ENCODE measurements at regions not wholly inside any gene's neighbourhood (a gene's known extent, or its start where the extent isn't known, plus 50 kb on each side); places are given as distances from the start of the nearest gene placed in this dataset.
"Not testable (repeated sequence)": the region's sequence is repeated elsewhere in the genome, so short reads cannot be mapped to it uniquely, and the experiment has no call there.

DNA sequence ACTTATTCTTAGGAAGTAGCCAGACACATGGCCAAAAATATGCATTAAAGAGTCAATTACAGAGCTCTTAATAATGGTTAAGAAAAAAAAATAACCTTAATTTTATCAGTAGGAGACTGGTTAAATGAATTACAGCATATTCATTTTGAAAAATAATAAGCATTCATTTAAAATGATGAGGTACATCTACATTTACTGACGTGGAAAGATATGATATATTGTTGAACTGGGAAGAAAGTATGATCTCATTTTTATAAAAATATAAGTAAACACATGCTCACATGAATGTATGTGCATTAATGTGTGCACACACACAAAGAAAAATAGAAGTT lies 250.3 kb downstream of the ENC1 start:
- no peak for DNase-seq (ENCODE audit: low spot score)
- H3K9me3 Mint-ChIP-seq (ENCODE audit: unreplicated experiment) = no peaks in the 10 kb centered on the region
- no peak for TF ChIP-seq CTCF (IDR thresholded peaks at IDR 0.05; ENCODE audit: unreplicated experiment)
- no peaks in the 10 kb centered on the region for H3K27me3 Mint-ChIP-seq (ENCODE audit: unreplicated experiment)
- no peak overlapping the region for H3K27ac Mint-ChIP-seq (ENCODE audit: unreplicated experiment)
- peaks cover 16% of the 10 kb centered on the region for H3K4me1 Mint-ChIP-seq (ENCODE audit: unreplicated experiment)
- H3K4me3 Mint-ChIP-seq (ENCODE audit: unreplicated experiment) = no peak overlapping the region
- no peaks in the 10 kb centered on the region for H3K36me3 Mint-ChIP-seq (ENCODE audit: low read depth, unreplicated experiment)

GRCh38 chr5:74389531-74390305 lies 250.8 kb downstream of the ENC1 start:
- Mint-ChIP-seq H3K4me3 (ENCODE audit: unreplicated experiment) (no peak overlapping the region), H3K4me1 (ENCODE audit: unreplicated experiment) (peaks cover 15% of the 10 kb centered on the region), H3K27ac (ENCODE audit: unreplicated experiment) (no peak overlapping the region), H3K27me3 (ENCODE audit: unreplicated experiment) (no peaks in the 10 kb centered on the region), H3K9me3 (ENCODE audit: unreplicated experiment) (no peaks in the 10 kb centered on the region), H3K36me3 (ENCODE audit: low read depth, unreplicated experiment) (no peaks in the 10 kb centered on the region)
- no peak for DNase-seq (ENCODE audit: low spot score)
- no peak for TF ChIP-seq CTCF (IDR thresholded peaks at IDR 0.05; ENCODE audit: unreplicated experiment)

GRCh38 chr5:74388411-74388810 lies 252.1 kb downstream of the ENC1 start:
- H3K27me3 Mint-ChIP-seq (ENCODE audit: unreplicated experiment); H3K9me3 Mint-ChIP-seq (ENCODE audit: unreplicated experiment); H3K27ac Mint-ChIP-seq (ENCODE audit: unreplicated experiment); DNase-seq (ENCODE audit: low spot score); H3K4me3 Mint-ChIP-seq (ENCODE audit: unreplicated experiment); H3K36me3 Mint-ChIP-seq (ENCODE audit: low read depth, unreplicated experiment): not testable (repeated sequence)
- peaks cover 21% of the 10 kb centered on the region for H3K4me1 Mint-ChIP-seq (ENCODE audit: unreplicated experiment)

DNA sequence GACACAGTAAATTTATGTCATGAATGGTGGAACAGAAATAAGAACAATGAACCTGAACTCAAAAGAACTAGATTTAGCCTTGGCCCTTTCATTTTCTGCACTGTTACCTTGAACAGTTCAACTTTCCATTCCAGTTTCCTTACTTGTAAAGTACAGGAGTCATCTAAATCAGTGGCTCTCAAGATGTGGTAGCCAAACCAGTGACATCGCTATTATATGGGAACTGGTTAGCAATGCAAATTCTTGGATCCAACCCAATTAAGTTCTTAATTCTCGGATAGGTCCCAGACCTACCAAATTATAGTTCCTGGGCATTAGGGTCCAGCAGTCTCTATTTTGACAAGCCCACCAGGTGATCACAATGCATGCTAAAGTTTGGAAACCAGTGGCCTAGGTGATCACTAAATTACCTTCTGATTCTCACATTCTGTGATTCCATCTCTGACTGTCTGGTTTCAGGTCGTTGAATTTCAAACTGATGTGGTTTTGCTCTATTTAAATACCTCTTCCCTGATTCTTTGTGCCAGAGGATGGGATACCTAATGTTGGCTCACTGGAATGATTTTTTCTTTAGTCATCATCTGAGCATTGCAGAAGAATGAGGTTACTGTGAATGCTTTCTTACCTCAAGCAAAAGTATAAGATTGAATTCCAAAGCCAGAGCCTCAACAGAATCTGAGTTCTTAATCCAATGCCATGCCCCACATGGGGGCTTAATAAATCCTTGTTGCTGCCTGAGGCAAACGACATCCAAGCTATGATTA lies 253.8 kb downstream of the ENC1 start:
- Mint-ChIP-seq H3K4me1 (ENCODE audit: unreplicated experiment) (peaks cover 14% of the 10 kb centered on the region), H3K9me3 (ENCODE audit: unreplicated experiment) (no peaks in the 10 kb centered on the region), H3K36me3 (ENCODE audit: low read depth, unreplicated experiment) (no peaks in the 10 kb centered on the region), H3K27me3 (ENCODE audit: unreplicated experiment) (no peaks in the 10 kb centered on the region), H3K27ac (ENCODE audit: unreplicated experiment) (no peak overlapping the region), H3K4me3 (ENCODE audit: unreplicated experiment) (no peak overlapping the region)
- DNase-seq (ENCODE audit: low spot score) = no peak
- no peak for TF ChIP-seq CTCF (IDR thresholded peaks at IDR 0.05; ENCODE audit: unreplicated experiment)

DNA sequence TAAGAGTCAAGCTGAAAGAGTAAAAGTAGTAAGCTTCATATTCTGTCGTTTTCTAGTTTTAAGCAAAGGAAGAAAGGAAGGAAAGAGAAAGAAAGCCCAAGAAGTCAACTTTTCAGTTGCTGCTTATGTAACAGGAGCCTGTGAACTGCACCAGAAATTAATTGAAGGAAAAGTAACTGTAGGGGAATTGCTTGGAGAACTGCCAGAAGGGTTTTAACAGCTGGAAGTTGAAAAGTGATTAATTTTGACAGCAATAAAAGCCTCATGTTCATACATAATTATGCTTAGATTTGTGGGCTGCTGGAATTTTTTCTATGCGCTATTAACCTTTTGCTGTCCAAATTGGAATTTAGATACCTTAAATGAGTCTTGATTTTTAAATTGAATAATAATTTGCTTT lies 255.7 kb downstream of the ENC1 start:
- H3K9me3 Mint-ChIP-seq (ENCODE audit: unreplicated experiment) = no peaks in the 10 kb centered on the region
- no peak for TF ChIP-seq CTCF (IDR thresholded peaks at IDR 0.05; ENCODE audit: unreplicated experiment)
- H3K4me1 Mint-ChIP-seq (ENCODE audit: unreplicated experiment) = peaks cover 14% of the 10 kb centered on the region
- no peak for DNase-seq (ENCODE audit: low spot score)
- no peaks in the 10 kb centered on the region for H3K27me3 Mint-ChIP-seq (ENCODE audit: unreplicated experiment)
- no peaks in the 10 kb centered on the region for H3K36me3 Mint-ChIP-seq (ENCODE audit: low read depth, unreplicated experiment)
- H3K4me3 Mint-ChIP-seq (ENCODE audit: unreplicated experiment) = no peak overlapping the region
- no peak overlapping the region for H3K27ac Mint-ChIP-seq (ENCODE audit: unreplicated experiment)

Data from endothelial cell (in vitro differentiated cells).